GM23338 (cell line): ENCODE measurements at regions not wholly inside any gene's neighbourhood (a gene's known extent, or its start where the extent isn't known, plus 50 kb on each side); places are given as distances from the start of the nearest gene placed in this dataset.

Experiments
- ATAC-seq: fragments of 200-7000 bp; cut with Tn5 transposase; 3 replicates; pipeline ENCODE4 v1.9.1; 2020
- DNase-seq: peaks from one replicate; pipeline ENCODE4 v3.0.0-alpha.2; 2015; ENCODE audit warnings: low spot score
- H2AFZ ChIP-seq: fragments of 200-600 bp; sonication (generic); 2 replicates; pipeline ENCODE4 v1.8.0; 2016; ENCODE audit warnings: antibody characterized with exemption, mild to moderate bottlenecking, moderate library complexity
- H3F3A ChIP-seq: fragments of 200-600 bp; sonication (generic); replicated peaks from 2 replicates; pipeline ENCODE4 v1.8.0; 2017; ENCODE audit warnings: antibody characterized with exemption, mixed run types, low read depth
- H3K27ac ChIP-seq: fragments of 200-600 bp; sonication (generic); 2 replicates; pipeline ENCODE4 v1.6.1; 2016; ENCODE audit warnings: low read depth
- H3K27me3 ChIP-seq: fragments of 200-600 bp; sonication (generic); 2 replicates; pipeline ENCODE4 v1.8.0; 2016; ENCODE audit warnings: mild to moderate bottlenecking, mixed run types, moderate library complexity; ENCODE audit not compliant: insufficient read depth
- H3K36me3 ChIP-seq: fragments of 200-600 bp; sonication (generic); 2 replicates; pipeline ENCODE4 v1.8.0; 2016; ENCODE audit warnings: mild to moderate bottlenecking; ENCODE audit not compliant: insufficient read depth
- H3K4me1 ChIP-seq: fragments of 200-600 bp; sonication (generic); 2 replicates; pipeline ENCODE4 v1.8.0; 2016; ENCODE audit warnings: mild to moderate bottlenecking, moderate library complexity; ENCODE audit not compliant: insufficient read depth
- H3K4me2 ChIP-seq: fragments of 200-600 bp; sonication (generic); 2 replicates; pipeline ENCODE4 v1.7.1; 2017; ENCODE audit warnings: mixed run types
- H3K4me3 ChIP-seq: fragments of 200-600 bp; sonication (generic); 2 replicates; pipeline ENCODE4 v1.6.1; 2016; ENCODE audit warnings: mixed run types
- H3K79me2 ChIP-seq: fragments of 200-600 bp; sonication (generic); replicated peaks from 2 replicates; pipeline ENCODE4 v1.8.0; 2017; ENCODE audit warnings: mild to moderate bottlenecking; ENCODE audit not compliant: insufficient read depth
- H3K9me2 ChIP-seq: fragments of 200-600 bp; sonication (generic); 2 replicates; pipeline ENCODE4 v1.8.0; 2017; ENCODE audit not compliant: insufficient read depth
- H4K20me1 ChIP-seq: fragments of 200-600 bp; sonication (generic); replicated peaks from 2 replicates; pipeline ENCODE4 v1.8.0; 2017; ENCODE audit warnings: mild to moderate bottlenecking; ENCODE audit not compliant: insufficient read depth
- H3K27ac Mint-ChIP-seq: 2 replicates; pipeline ENCODE4 v1.8.0; 2020; ENCODE audit warnings: inconsistent platforms, mild to moderate bottlenecking, moderate library complexity, mixed read lengths
- H3K27me3 Mint-ChIP-seq: 3 replicates; pipeline ENCODE4 v1.8.0; 2022; ENCODE audit warnings: low read depth, mild to moderate bottlenecking, moderate library complexity, mixed read lengths, inconsistent platforms; ENCODE audit not compliant: insufficient read depth, poor library complexity
- H3K36me3 Mint-ChIP-seq: 3 replicates; pipeline ENCODE4 v1.8.0; 2021; ENCODE audit warnings: low read depth, mild to moderate bottlenecking, inconsistent platforms, moderate library complexity, mixed read lengths
- H3K4me1 Mint-ChIP-seq: 3 replicates; pipeline ENCODE4 v1.8.0; 2020; ENCODE audit warnings: mild to moderate bottlenecking, inconsistent platforms, mixed read lengths
- H3K4me3 Mint-ChIP-seq: 3 replicates; pipeline ENCODE4 v1.8.0; 2021; ENCODE audit warnings: moderate library complexity, mild to moderate bottlenecking, inconsistent platforms, mixed read lengths
- H3K9me3 Mint-ChIP-seq: 3 replicates; pipeline ENCODE4 v1.8.0; 2020; ENCODE audit warnings: moderate library complexity, mild to moderate bottlenecking, inconsistent platforms, mixed read lengths
- EZH2 ChIP-seq: fragments of 200-600 bp; sonication (generic); IDR thresholded peaks from one replicate; pipeline ENCODE4 v1.8.0; 2017; ENCODE audit warnings: antibody characterized with exemption, mild to moderate bottlenecking, low read depth; ENCODE audit not compliant: unreplicated experiment
- JUNB ChIP-seq: IDR thresholded peaks from one replicate; pipeline ENCODE4 v1.6.1; 2016; ENCODE audit warnings: antibody characterized with exemption; ENCODE audit not compliant: unreplicated experiment
- STAT1 ChIP-seq: IDR thresholded peaks from one replicate; pipeline ENCODE4 v1.6.1; 2016; ENCODE audit warnings: antibody characterized with exemption; ENCODE audit not compliant: unreplicated experiment
- ZNF114 ChIP-seq: fragments of 250-450 bp; sonication (Bioruptor Pico); IDR thresholded peaks from 2 replicates; pipeline ENCODE4 v1.5.0; 2020; ENCODE audit warnings: mild to moderate bottlenecking, moderate library complexity
- TF ChIP-seq, protein P1 (sequence below), 2 experiments: fragments of 200-600 bp in 1 of 2; sonication (generic) in 1 of 2; conservative IDR thresholded peaks; 2 replicates each; pipeline versions ENCODE4 v1.5.1 to v1.6.1; 2016 to 2017; ENCODE audit warnings: antibody characterized with exemption in 2 of 2, low read depth in 2 of 2, mild to moderate bottlenecking in 2 of 2, moderate library complexity in 1 of 2
- TF ChIP-seq, protein P2 (sequence below): IDR thresholded peaks from one replicate; pipeline ENCODE4 v1.6.1; 2018; ENCODE audit warnings: antibody characterized with exemption; ENCODE audit not compliant: unreplicated experiment
- TF ChIP-seq, protein P3 (sequence below): fragments of 250-450 bp; sonication (Bioruptor Pico); IDR thresholded peaks from 2 replicates; pipeline ENCODE4 v1.5.0; 2020; ENCODE audit warnings: mild to moderate bottlenecking, moderate library complexity

DNA sequence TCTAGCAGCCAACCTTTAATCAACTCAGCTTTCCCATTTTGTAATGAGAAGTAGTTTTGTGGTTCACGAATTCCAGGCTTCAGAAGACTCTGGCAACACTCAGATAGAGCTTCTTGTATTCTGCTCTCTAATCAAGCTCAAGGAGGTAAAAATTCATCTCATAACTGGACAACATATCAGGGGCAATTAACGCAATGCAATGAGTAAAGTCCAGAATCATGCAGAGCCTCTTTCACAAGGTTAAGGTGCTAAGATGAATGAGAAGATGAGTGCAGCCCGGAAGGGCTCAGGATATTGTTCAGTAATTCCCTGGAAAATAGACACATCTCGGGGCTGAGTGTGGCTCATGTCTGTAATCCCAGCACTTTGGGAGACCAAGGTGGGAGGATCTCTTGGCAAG lies 527.7 kb downstream of the SOX11 start:
- Histone ChIP-seq H2AFZ (no peak overlapping the region), H3K4me3 (no peak overlapping the region), H3K27ac (no peak overlapping the region), H3K27me3 (no peaks in the 10 kb centered on the region), H3K4me1 (no peaks in the 10 kb centered on the region), H4K20me1 (no peaks in the 10 kb centered on the region), H3K79me2 (no peaks in the 10 kb centered on the region), H3K4me2 (no peak overlapping the region), H3K9me2 (no peaks in the 10 kb centered on the region), H3F3A (no peaks in the 10 kb centered on the region), H3K36me3 (no peaks in the 10 kb centered on the region)
- no peaks in the 10 kb centered on the region for H3K36me3 Mint-ChIP-seq
- DNase-seq (no peak), ATAC-seq (no peak)
- H3K27ac Mint-ChIP-seq, result no peak overlapping the region
- H3K27me3 Mint-ChIP-seq, result no peaks in the 10 kb centered on the region
- no peaks in the 10 kb centered on the region for H3K4me1 Mint-ChIP-seq
- TF ChIP-seq, protein P1, sequence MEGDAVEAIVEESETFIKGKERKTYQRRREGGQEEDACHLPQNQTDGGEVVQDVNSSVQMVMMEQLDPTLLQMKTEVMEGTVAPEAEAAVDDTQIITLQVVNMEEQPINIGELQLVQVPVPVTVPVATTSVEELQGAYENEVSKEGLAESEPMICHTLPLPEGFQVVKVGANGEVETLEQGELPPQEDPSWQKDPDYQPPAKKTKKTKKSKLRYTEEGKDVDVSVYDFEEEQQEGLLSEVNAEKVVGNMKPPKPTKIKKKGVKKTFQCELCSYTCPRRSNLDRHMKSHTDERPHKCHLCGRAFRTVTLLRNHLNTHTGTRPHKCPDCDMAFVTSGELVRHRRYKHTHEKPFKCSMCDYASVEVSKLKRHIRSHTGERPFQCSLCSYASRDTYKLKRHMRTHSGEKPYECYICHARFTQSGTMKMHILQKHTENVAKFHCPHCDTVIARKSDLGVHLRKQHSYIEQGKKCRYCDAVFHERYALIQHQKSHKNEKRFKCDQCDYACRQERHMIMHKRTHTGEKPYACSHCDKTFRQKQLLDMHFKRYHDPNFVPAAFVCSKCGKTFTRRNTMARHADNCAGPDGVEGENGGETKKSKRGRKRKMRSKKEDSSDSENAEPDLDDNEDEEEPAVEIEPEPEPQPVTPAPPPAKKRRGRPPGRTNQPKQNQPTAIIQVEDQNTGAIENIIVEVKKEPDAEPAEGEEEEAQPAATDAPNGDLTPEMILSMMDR (conservative IDR thresholded peaks at IDR 0.05; ENCODE audit: low read depth in 2 of 2), result no peak
- peaks cover 73% of the 10 kb centered on the region for H3K9me3 Mint-ChIP-seq
- no peak overlapping the region for H3K4me3 Mint-ChIP-seq

DNA sequence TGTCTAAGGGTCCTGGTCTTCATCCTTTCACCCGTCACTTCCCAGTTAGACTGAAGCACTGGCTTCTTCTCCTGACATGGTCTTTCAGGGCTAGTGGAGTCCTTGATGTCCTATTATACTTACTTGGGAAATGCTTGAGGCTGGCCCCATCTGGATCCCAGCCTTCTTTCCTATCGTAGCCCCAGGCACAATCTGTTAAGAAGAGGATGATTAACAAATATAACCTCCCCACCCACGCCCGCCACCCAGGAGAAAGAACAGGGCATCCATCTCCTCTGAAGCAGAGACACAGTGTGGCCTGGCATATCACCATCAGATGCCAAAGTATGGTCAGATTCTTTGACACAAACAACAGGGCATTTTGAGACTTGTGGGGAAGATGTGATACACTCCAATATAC lies 530.1 kb downstream of the SOX11 start:
- Histone ChIP-seq H3K79me2 (no peaks in the 10 kb centered on the region), H3F3A (no peaks in the 10 kb centered on the region), H4K20me1 (no peaks in the 10 kb centered on the region), H2AFZ (no peak overlapping the region), H3K27ac (no peak overlapping the region), H3K4me2 (no peak overlapping the region), H3K36me3 (no peaks in the 10 kb centered on the region), H3K9me2 (no peaks in the 10 kb centered on the region), H3K4me3 (no peak overlapping the region), H3K4me1 (no peaks in the 10 kb centered on the region), H3K27me3 (no peaks in the 10 kb centered on the region)
- Mint-ChIP-seq H3K36me3 (no peaks in the 10 kb centered on the region), H3K9me3 (peaks cover 75% of the 10 kb centered on the region), H3K27ac (no peak overlapping the region), H3K4me1 (no peaks in the 10 kb centered on the region), H3K27me3 (no peaks in the 10 kb centered on the region), H3K4me3 (no peak overlapping the region)
- DNase-seq (no peak), ATAC-seq (no peak)
- no peak for TF ChIP-seq STAT1
- no peak for TF ChIP-seq JUNB
- TF ChIP-seq, protein P2, sequence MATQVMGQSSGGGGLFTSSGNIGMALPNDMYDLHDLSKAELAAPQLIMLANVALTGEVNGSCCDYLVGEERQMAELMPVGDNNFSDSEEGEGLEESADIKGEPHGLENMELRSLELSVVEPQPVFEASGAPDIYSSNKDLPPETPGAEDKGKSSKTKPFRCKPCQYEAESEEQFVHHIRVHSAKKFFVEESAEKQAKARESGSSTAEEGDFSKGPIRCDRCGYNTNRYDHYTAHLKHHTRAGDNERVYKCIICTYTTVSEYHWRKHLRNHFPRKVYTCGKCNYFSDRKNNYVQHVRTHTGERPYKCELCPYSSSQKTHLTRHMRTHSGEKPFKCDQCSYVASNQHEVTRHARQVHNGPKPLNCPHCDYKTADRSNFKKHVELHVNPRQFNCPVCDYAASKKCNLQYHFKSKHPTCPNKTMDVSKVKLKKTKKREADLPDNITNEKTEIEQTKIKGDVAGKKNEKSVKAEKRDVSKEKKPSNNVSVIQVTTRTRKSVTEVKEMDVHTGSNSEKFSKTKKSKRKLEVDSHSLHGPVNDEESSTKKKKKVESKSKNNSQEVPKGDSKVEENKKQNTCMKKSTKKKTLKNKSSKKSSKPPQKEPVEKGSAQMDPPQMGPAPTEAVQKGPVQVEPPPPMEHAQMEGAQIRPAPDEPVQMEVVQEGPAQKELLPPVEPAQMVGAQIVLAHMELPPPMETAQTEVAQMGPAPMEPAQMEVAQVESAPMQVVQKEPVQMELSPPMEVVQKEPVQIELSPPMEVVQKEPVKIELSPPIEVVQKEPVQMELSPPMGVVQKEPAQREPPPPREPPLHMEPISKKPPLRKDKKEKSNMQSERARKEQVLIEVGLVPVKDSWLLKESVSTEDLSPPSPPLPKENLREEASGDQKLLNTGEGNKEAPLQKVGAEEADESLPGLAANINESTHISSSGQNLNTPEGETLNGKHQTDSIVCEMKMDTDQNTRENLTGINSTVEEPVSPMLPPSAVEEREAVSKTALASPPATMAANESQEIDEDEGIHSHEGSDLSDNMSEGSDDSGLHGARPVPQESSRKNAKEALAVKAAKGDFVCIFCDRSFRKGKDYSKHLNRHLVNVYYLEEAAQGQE, result no peak
- TF ChIP-seq EZH2, result no peak
- TF ChIP-seq, protein P3, sequence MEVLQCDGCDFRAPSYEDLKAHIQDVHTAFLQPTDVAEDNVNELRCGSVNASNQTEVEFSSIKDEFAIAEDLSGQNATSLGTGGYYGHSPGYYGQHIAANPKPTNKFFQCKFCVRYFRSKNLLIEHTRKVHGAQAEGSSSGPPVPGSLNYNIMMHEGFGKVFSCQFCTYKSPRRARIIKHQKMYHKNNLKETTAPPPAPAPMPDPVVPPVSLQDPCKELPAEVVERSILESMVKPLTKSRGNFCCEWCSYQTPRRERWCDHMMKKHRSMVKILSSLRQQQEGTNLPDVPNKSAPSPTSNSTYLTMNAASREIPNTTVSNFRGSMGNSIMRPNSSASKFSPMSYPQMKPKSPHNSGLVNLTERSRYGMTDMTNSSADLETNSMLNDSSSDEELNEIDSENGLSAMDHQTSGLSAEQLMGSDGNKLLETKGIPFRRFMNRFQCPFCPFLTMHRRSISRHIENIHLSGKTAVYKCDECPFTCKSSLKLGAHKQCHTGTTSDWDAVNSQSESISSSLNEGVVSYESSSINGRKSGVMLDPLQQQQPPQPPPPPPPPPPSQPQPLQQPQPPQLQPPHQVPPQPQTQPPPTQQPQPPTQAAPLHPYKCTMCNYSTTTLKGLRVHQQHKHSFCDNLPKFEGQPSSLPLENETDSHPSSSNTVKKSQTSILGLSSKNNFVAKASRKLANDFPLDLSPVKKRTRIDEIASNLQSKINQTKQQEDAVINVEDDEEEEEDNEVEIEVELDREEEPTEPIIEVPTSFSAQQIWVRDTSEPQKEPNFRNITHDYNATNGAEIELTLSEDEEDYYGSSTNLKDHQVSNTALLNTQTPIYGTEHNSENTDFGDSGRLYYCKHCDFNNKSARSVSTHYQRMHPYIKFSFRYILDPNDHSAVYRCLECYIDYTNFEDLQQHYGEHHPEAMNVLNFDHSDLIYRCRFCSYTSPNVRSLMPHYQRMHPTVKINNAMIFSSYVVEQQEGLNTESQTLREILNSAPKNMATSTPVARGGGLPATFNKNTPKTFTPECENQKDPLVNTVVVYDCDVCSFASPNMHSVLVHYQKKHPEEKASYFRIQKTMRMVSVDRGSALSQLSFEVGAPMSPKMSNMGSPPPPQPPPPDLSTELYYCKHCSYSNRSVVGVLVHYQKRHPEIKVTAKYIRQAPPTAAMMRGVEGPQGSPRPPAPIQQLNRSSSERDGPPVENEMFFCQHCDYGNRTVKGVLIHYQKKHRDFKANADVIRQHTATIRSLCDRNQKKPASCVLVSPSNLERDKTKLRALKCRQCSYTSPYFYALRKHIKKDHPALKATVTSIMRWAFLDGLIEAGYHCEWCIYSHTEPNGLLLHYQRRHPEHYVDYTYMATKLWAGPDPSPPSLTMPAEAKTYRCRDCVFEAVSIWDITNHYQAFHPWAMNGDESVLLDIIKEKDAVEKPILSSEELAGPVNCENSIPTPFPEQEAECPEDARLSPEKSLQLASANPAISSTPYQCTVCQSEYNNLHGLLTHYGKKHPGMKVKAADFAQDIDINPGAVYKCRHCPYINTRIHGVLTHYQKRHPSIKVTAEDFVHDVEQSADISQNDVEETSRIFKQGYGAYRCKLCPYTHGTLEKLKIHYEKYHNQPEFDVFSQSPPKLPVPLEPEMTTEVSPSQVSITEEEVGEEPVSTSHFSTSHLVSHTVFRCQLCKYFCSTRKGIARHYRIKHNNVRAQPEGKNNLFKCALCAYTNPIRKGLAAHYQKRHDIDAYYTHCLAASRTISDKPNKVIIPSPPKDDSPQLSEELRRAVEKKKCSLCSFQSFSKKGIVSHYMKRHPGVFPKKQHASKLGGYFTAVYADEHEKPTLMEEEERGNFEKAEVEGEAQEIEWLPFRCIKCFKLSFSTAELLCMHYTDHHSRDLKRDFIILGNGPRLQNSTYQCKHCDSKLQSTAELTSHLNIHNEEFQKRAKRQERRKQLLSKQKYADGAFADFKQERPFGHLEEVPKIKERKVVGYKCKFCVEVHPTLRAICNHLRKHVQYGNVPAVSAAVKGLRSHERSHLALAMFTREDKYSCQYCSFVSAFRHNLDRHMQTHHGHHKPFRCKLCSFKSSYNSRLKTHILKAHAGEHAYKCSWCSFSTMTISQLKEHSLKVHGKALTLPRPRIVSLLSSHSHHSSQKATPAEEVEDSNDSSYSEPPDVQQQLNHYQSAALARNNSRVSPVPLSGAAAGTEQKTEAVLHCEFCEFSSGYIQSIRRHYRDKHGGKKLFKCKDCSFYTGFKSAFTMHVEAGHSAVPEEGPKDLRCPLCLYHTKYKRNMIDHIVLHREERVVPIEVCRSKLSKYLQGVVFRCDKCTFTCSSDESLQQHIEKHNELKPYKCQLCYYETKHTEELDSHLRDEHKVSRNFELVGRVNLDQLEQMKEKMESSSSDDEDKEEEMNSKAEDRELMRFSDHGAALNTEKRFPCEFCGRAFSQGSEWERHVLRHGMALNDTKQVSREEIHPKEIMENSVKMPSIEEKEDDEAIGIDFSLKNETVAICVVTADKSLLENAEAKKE (CRISPR knock-in tag), result no peak
- no peak for TF ChIP-seq ZNF114 (CRISPR knock-in tag)
- TF ChIP-seq, protein P1 (conservative IDR thresholded peaks at IDR 0.05; ENCODE audit: low read depth in 2 of 2), result no peak
